MM.1S (cell line): ENCODE measurements at regions not wholly inside any gene's neighbourhood (a gene's known extent, or its start where the extent isn't known, plus 50 kb on each side); places are given as distances from the start of the nearest gene placed in this dataset.
"Not testable (repeated sequence)": the region's sequence is repeated elsewhere in the genome, so short reads cannot be mapped to it uniquely, and the experiment has no call there.

Experiments
- DNase-seq: peaks from one replicate; pipeline ENCODE4 v3.0.0-alpha.2; 2015
- H2AFZ ChIP-seq: fragments of 300-600 bp; sonication (generic); 2 replicates; pipeline ENCODE4 v1.6.0; 2016; ENCODE audit warnings: antibody characterized with exemption, low read length
- H3F3A ChIP-seq: fragments of 300-600 bp; sonication (generic); 2 replicates; pipeline ENCODE4 v1.6.1; 2016; ENCODE audit warnings: mild to moderate bottlenecking, antibody characterized with exemption, low read length, moderate library complexity, mixed read lengths; ENCODE audit not compliant: insufficient read depth
- H3K27ac ChIP-seq: fragments of 300-600 bp; sonication (generic); 2 replicates; pipeline ENCODE4 v1.5.1; 2016; ENCODE audit warnings: mild to moderate bottlenecking, low read length
- H3K27me3 ChIP-seq: fragments of 300-600 bp; sonication (generic); replicated peaks from 2 replicates; pipeline ENCODE4 v1.6.0; 2016; ENCODE audit warnings: low read length; ENCODE audit not compliant: insufficient read depth
- H3K36me3 ChIP-seq: fragments of 300-600 bp; sonication (generic); replicated peaks from 2 replicates; pipeline ENCODE4 v1.6.1; 2016; ENCODE audit warnings: mild to moderate bottlenecking, low read length, mixed read lengths; ENCODE audit not compliant: insufficient read depth
- H3K4me1 ChIP-seq: fragments of 300-600 bp; sonication (generic); 2 replicates; pipeline ENCODE4 v1.6.1; 2016; ENCODE audit warnings: low read length, mixed read lengths
- H3K4me2 ChIP-seq: fragments of 300-600 bp; sonication (generic); 2 replicates; pipeline ENCODE4 v1.6.0; 2016; ENCODE audit warnings: low read depth, low read length
- H3K4me3 ChIP-seq: fragments of 300-600 bp; sonication (generic); 2 replicates; pipeline ENCODE4 v1.5.1; 2016; ENCODE audit warnings: low read length, mixed read lengths
- H3K79me2 ChIP-seq: fragments of 300-600 bp; sonication (generic); 2 replicates; pipeline ENCODE4 v1.6.1; 2016; ENCODE audit warnings: mixed run types, low read length, mixed read lengths
- H3K9ac ChIP-seq: fragments of 300-600 bp; sonication (generic); 2 replicates; pipeline ENCODE4 v1.6.1; 2016; ENCODE audit warnings: low read length, mixed read lengths
- H3K9me2 ChIP-seq: fragments of 300-600 bp; sonication (generic); replicated peaks from 2 replicates; pipeline ENCODE4 v1.6.1; 2016; ENCODE audit warnings: mild to moderate bottlenecking, low read length, mixed read lengths; ENCODE audit not compliant: insufficient read depth
- H3K9me3 ChIP-seq: fragments of 300-600 bp; sonication (generic); replicated peaks from 2 replicates; pipeline ENCODE4 v1.6.1; 2016; ENCODE audit warnings: mild to moderate bottlenecking, low read length, mixed read lengths; ENCODE audit not compliant: insufficient read depth
- H4K20me1 ChIP-seq: fragments of 300-600 bp; sonication (generic); 2 replicates; pipeline ENCODE4 v1.6.1; 2016; ENCODE audit warnings: mild to moderate bottlenecking, low read length, moderate library complexity, mixed read lengths; ENCODE audit not compliant: insufficient read depth
- CTCF ChIP-seq: fragments of 300-600 bp; sonication (generic); IDR thresholded peaks from 2 replicates; pipeline ENCODE4 v1.5.1; 2016; ENCODE audit warnings: antibody characterized with exemption, low read length, mixed read lengths
- EZH2 ChIP-seq: fragments of 300-600 bp; sonication (generic); optimal IDR thresholded peaks from 2 replicates; pipeline ENCODE3; 2017; ENCODE audit warnings: low read depth, mild to moderate bottlenecking, antibody characterized with exemption, low read length, mixed read lengths
- EZH2phosphoT487 ChIP-seq: fragments of 300-600 bp; sonication (generic); IDR thresholded peaks from 2 replicates; pipeline ENCODE4 v1.6.1; 2018; ENCODE audit warnings: antibody characterized with exemption, low read length

GRCh38 chr4:94036964-94037363 lies 170.7 kb upstream of the SMARCAD1 start:
- no peak for TF ChIP-seq EZH2phosphoT487
- TF ChIP-seq EZH2 = no peak
- TF ChIP-seq CTCF = no peak
- no peaks in the 10 kb centered on the region for H3K79me2 ChIP-seq
- no peaks in the 10 kb centered on the region for H3F3A ChIP-seq
- DNase-seq = no peak
- H3K9me2 ChIP-seq = no peaks in the 10 kb centered on the region
- no peak overlapping the region for H2AFZ ChIP-seq
- H3K27ac ChIP-seq = no peak overlapping the region
- H3K36me3 ChIP-seq = no peaks in the 10 kb centered on the region
- no peak overlapping the region for H3K4me2 ChIP-seq
- H3K9ac ChIP-seq = no peak overlapping the region
- H3K4me1 ChIP-seq = no peaks in the 10 kb centered on the region
- H3K27me3 ChIP-seq = no peaks in the 10 kb centered on the region
- H3K9me3 ChIP-seq = no peaks in the 10 kb centered on the region
- no peak overlapping the region for H3K4me3 ChIP-seq
- H4K20me1 ChIP-seq = no peaks in the 10 kb centered on the region

- no peak overlapping the region for H2AFZ ChIP-seq
- H3K27me3 ChIP-seq = no peaks in the 10 kb centered on the region
- H3K79me2 ChIP-seq = no peaks in the 10 kb centered on the region
- no peaks in the 10 kb centered on the region for H3K4me1 ChIP-seq
- no peak overlapping the region for H3K4me2 ChIP-seq
- no peaks in the 10 kb centered on the region for H3F3A ChIP-seq
- TF ChIP-seq EZH2phosphoT487 = no peak
- no peak for TF ChIP-seq EZH2
- TF ChIP-seq CTCF = no peak
- H3K9me3 ChIP-seq = no peaks in the 10 kb centered on the region
- no peaks in the 10 kb centered on the region for H4K20me1 ChIP-seq
- no peaks in the 10 kb centered on the region for H3K36me3 ChIP-seq
- no peaks in the 10 kb centered on the region for H3K9me2 ChIP-seq
- no peak overlapping the region for H3K27ac ChIP-seq
- H3K4me3 ChIP-seq = no peak overlapping the region
- H3K9ac ChIP-seq = no peak overlapping the region
- no peak for DNase-seq
These were observed 169.5 kb upstream of the SMARCAD1 start for GRCh38 chr4:94038195-94038594.

DNA sequence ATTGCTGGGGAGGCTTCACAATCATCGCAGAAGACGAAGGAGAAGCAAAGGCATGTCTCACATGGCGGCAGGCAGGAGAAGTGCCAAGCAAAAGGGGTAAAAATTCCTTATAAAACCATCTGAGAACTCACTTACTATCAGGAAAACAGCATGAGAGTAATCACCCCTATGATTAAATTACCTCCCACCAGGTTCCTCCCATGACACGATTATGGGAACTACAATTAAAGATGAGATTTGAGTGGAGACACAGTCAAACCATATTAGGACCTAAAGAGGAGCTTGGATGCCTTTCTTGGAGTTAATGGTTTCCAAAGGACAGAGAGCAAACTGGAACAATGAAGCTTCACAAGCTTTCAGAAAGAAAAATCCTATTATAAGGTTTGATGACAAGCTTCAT lies 168.4 kb upstream of the SMARCAD1 start:
- Histone ChIP-seq H3F3A (no peaks in the 10 kb centered on the region), H3K9me3 (no peaks in the 10 kb centered on the region), H2AFZ (no peak overlapping the region), H3K4me2 (no peak overlapping the region), H3K4me3 (no peak overlapping the region), H3K27ac (no peak overlapping the region), H3K79me2 (no peaks in the 10 kb centered on the region), H3K9ac (no peak overlapping the region), H3K9me2 (no peaks in the 10 kb centered on the region), H3K27me3 (no peaks in the 10 kb centered on the region), H3K36me3 (no peaks in the 10 kb centered on the region), H4K20me1 (no peaks in the 10 kb centered on the region), H3K4me1 (no peaks in the 10 kb centered on the region)
- no peak for TF ChIP-seq CTCF
- no peak for TF ChIP-seq EZH2
- no peak for TF ChIP-seq EZH2phosphoT487
- no peak for DNase-seq

DNA sequence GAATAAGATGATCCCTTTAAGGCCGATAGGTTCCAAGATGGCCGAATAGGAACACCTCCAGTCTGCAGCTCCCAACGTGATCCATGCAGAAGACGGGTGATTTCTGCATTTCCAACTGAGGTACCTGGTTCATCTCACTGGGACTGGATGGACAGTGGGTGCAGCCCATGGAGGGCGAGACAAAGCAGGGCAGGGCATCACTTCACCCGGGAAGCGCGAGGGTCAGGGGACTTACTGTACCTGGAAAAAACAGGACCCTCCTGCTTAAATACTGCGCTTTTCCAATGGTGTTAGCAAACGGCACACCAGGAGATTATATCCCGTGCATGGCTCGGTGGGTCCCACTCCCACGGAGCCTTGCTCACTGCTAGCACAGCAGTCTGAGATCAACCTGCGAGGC lies 163.2 kb upstream of the SMARCAD1 start:
- not testable (repeated sequence) for H3K79me2 ChIP-seq, H3K4me1 ChIP-seq, H3F3A ChIP-seq, H3K4me3 ChIP-seq, H3K36me3 ChIP-seq, H3K27ac ChIP-seq, H3K9me2 ChIP-seq, H3K9ac ChIP-seq, H3K27me3 ChIP-seq, DNase-seq, H4K20me1 ChIP-seq, H3K4me2 ChIP-seq, H3K9me3 ChIP-seq, H2AFZ ChIP-seq
